GM21528 (cell line): ENCODE measurements at regions not wholly inside any gene's neighbourhood (a gene's known extent, or its start where the extent isn't known, plus 50 kb on each side); places are given as distances from the start of the nearest gene placed in this dataset.
"Not testable (repeated sequence)": the region's sequence is repeated elsewhere in the genome, so short reads cannot be mapped to it uniquely, and the experiment has no call there.

ENCODE experiments used
- ATAC-seq: cut with Tn5 transposase; IDR thresholded peaks from one replicate; pipeline ENCODE4 v1.9.1; 2021; ENCODE audit warnings: mild to moderate bottlenecking, moderate library complexity; ENCODE audit not compliant: unreplicated experiment, low FRiP score

DNA sequence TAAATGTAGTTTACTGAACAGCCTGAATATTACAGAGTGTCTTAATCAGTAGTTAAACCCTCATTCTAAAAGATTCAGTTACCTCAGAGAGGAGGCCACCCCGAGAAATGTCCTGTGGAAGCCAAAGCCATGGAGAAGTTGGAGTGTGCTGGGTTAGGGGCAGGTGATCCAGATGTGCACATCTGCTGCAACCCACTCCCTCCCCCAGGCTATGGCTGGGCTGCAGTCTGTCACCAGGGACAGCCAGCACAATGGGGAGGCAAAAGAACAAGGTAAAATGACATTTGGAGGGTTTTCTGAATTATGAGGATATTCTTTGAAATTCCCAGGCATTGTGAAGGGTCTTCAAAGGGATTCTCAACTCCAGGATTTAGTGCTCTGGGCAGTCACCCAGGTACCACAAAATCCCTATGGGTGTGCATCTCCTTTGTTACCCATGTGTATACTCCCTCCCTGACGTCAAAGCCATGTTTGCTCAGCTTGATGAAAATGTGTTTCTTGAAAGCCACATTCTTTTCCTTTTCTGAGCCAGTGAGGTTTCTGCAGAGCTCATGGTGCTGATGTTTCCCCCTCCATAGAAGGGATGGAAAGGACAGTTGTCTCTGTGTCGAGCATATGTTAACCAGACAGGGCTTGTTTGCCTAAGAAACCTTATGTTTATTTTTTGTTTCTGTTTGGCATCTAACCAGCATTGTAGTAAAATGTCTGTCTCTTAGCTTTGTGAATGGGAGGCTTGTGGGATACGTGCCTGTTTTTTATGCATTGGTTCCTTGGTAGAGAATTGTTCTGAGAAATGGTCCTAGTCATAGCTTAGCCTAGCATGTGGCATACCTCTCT lies 212.3 kb upstream of the TBX18 start:
- no peak for ATAC-seq

DNA sequence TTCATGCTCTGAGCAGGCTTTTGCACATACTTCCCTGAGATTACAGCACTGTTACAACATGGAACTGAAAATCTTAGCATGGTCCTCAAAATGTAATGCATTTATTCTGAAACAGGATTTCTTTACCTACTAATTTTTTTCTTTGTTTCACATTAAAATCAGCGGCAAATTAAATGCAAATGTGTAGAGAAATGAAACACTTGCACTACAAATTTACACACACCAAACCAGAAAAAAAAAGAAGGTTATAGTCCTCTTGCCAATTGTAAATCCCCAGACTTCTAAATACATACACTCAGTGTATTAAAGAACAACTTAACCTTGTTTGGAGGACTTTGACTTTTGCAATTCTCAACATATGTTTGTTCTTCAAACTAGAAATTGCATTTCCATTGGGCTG lies 210.9 kb upstream of the TBX18 start:
- no peak for ATAC-seq

- ATAC-seq: no peak
These were observed 209.2 kb upstream of the TBX18 start for GRCh38 chr6:84973606-84974005.

DNA sequence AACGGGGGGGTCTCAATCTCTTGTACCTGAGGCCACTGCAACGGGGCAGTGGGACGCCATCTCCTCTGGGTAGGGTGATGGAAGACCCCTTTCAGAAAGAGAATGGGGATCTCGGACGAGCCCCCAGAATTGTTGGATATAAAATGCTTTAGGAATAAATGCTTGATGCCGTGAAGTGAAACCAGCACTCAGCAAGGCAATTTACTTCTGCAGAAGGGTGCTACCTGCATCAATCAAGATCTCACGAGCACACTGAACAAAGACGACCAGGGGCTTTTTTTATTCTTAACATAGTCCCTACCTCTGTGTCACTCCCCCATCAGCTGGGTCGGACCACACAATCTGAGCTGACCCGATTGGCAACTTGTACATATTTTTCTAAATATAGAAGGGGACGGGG lies 203.6 kb upstream of the TBX18 start:
- ATAC-seq: no peak

DNA sequence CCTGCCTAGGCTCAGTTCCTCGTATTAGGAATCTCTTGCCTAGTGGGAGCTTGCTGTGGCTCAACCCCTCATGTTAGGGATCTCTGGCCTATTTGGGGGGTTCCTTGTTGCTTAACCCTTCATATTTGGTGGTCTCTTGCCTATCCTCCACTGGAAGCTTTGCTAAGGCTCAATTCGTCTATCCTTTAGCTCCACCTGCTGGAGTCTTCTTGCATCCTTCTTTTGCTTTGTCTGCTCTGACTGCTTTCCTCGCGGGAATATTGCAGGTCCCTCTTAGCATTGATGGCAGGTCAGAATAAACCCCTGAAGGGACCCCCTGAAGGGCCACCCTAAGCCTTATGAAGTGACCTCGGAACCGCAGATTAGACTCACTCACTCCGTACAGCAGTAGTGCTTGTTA lies 203.0 kb upstream of the TBX18 start:
- ATAC-seq: no peak

GRCh38 chr6:84953111-84953755 lies 188.8 kb upstream of the TBX18 start:
- no peak for ATAC-seq

DNA sequence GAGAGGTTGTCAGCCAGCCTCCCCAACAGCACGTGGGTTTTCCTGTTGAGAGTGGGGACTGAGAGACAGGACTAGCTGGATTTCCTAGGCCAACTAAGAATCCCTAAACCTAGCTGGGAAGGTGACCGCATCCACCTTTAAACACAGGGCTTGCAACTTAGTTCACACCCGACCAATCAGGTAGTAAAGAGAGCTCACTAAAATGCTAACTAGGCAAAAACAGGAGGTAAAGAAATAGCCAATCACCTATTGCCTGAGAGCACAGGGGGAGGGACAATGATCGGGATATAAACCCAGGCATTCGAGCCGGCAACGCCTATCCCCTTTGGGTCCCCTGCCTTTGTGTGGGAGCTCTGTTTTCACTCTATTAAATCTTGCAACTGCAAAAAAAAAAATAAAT lies 180.5 kb upstream of the TBX18 start:
- ATAC-seq: not testable (repeated sequence)

DNA sequence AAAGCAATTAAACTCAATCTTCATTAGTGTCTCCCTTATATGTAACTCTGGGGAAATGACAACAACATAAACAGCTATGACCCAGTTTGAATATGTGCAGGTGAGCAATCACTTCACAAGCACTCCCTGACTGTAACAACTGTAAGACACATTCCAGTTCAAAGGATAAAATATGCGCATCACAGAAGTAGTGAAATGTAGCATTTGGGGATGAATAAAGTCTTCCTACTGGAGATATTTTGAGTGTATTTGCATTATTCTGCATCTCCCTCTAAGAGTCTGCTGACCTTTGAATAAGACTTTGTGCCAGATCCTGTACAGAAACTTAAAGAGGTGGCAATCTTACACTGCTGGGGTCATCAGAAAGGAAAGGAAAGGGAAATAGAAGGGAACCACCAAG lies 179.5 kb upstream of the TBX18 start:
- ATAC-seq: no peak

DNA sequence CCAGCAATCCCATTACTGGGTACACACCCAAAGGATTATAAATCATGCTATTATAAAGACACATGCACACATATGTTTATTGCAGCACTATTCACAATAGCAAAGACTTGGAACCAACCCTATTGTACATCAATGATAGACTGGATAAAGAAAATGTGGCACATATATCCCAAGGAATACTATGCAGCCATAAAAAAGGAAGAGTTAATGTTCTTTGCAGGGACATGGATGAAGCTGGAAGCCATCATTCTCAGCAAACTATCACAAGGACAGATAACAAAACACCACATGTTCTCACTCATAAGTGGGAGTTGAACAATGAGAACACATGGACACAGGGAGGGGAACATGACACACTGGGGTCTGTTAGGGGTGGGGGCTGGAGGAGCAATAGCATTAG lies 177.2 kb upstream of the TBX18 start:
- not testable (repeated sequence) for ATAC-seq

DNA sequence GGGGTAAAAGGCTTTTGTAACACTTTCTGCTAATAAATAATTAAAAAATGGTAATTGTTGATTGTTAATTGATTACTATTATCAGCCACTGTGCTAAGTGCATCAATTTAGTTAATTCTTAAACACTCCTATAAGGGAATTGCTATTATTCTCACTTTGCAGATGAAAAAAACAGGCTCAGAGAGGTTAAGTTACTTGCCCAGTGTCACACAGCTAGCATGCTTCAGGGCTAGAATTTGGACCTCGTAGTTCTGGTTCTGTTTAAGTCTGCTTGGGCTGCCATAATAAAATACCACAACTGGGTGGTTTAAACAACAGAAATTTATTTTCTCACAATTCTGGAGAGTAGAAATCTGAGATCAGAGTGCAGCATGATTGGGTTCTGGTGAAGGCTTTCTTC lies 164.8 kb upstream of the TBX18 start:
- ATAC-seq: no peak

- ATAC-seq: no peak
These were observed 163.2 kb upstream of the TBX18 start for GRCh38 chr6:84927551-84927950.

- ATAC-seq: no peak
These were observed 162.1 kb upstream of the TBX18 start for GRCh38 chr6:84926189-84927155.

GRCh38 chr6:84921891-84922290 lies 157.5 kb upstream of the TBX18 start:
- no peak for ATAC-seq

- no peak for ATAC-seq
These were observed 155.6 kb upstream of the TBX18 start for GRCh38 chr6:84920021-84920420.

- no peak for ATAC-seq
These were observed 152.3 kb upstream of the TBX18 start for GRCh38 chr6:84916704-84917103.

DNA sequence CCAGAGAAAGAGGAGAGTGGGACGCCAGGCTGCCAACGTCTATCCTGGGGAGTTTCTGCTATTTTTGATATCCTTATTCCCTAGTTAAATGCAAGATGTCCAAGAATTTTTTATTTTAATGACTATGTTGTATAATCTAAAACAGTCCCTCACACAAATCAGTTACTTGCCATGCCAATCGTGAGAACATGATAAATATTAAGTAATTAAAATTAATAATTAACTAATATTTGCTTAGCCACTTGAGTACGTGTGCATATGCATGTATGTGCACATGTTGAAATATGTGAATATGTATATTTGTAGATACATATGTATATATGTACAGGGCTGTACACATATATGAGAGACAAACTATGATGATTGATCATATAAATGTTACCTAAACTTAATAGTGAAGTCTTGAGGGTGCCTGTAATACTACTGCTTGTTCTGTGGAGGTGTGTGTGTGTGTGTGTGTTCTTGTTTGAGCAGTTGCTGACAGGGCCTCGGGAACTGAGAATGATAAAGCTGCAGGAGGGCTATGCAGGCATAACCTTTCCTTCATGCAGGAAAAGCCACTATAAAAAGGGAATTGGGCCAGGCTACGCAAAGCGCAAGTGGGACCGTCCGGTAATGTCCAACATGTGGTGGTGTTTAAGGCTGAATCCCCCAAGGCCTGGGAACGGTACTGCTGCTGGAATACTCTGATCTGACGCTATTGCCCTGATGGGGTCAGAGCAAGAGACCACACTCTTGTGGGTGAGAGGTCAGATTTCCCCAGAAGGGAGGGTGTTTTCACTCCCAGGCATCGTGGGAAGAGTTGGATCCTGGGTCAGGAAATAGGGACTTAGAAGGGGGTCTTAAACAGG lies 148.3 kb upstream of the TBX18 start:
- no peak for ATAC-seq

- no peak for ATAC-seq
These were observed 146.7 kb upstream of the TBX18 start for GRCh38 chr6:84910906-84911607.

GRCh38 chr6:84908304-84908904 lies 144.0 kb upstream of the TBX18 start:
- ATAC-seq: no peak

DNA sequence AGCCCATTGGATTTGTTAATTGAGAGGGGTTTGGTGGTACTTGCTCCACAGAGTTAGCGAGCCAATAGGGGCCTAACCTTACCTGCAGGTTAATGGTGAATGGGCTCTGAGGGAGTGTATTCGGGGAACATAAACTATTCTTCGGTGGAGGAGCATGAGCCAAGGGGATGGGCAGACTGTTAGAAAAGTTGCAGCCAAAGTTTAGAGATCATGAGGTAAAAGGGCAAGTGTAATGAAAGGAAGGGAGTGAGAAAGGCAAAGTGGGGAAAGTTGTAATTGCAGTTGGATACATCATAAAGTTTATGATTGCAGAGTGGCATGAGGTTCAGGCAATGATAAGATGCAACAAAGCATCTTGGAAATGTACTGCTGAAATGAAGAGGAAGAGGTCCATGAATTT lies 142.1 kb upstream of the TBX18 start:
- no peak for ATAC-seq
